ENCODE measurements at regions not wholly inside any gene's neighbourhood (a gene's known extent, or its start where the extent isn't known, plus 50 kb on each side); places are given as distances from the start of the nearest gene placed in this dataset.

DNA sequence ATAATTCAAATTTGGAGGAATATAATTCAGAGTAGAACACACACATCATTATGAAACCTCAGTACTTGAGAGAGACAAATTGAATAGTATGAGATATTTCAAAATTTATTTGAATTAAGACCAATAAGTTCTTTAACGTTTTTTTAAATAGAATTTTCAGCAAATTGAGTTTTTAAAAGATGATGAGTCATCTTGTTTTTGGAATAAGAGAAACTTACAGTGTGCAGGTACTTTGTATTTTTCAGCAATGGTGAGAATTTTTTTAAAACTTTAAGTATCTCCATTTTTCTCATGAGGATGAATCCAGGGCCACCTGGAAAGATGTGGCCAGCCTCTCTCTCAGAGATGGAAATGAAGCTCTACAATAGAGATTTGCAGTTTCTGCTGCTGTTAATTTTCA is 1015.0 kb upstream of the TENM4 start:
- DNase-seq = no peak

DNA sequence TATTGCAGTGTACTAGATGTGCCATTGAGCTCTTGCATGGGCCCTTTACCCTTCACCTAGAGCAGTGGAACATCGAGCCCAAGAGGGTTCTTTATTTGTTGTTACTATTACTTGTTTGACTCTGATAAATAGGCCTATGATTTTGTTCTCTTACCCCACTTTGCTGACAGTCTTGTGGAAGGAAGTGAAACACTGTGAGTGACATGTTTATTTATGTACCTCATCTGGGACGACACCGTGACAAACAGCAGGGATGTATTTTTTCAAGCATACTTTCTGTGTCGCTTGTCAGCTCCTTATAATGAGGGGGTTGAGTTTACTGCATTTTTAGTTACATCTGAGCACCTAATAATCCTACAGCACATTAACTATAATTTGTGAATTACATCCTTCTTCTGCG is 1010.3 kb upstream of the TENM4 start:
- DNase-seq = no peak

DNA sequence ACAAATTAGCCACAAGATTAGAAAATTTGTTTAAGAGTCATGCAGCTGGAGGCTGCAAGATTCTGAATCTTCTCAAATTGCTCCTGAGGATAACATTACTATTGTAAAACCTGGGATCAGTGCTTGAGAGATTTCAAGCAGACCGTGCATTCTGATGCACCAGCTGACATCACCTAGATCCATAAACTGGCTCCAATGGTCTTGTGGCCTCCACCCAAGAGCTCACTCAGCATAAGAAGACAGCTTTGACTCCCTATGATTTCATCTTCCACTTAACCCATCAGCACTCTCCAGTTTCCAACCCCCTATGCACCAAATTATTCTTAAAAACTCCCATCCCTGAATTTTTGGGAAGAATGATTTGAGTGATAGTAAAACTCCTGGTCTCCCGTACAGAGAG is 1007.9 kb upstream of the TENM4 start:
- no peak for DNase-seq

DNA sequence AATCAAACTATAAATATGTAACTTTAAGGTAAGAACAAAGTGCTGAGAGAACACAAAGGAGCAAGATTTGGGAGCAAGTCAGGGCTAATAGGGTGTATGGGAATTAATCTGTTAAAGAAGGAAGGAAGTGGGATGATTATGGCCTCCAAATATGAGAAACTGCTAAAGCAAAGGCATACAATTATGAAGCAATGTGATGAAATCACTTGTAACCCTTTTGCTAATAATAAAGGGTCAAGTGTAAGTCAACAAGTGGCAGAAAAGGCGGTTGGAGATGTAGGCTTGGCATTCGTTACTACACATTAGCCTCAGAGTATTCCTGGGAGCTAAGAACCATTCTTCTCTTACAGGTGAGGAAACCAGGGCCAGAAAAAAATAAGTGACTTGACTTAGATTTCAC is 1002.3 kb upstream of the TENM4 start:
- no peak for DNase-seq

DNA sequence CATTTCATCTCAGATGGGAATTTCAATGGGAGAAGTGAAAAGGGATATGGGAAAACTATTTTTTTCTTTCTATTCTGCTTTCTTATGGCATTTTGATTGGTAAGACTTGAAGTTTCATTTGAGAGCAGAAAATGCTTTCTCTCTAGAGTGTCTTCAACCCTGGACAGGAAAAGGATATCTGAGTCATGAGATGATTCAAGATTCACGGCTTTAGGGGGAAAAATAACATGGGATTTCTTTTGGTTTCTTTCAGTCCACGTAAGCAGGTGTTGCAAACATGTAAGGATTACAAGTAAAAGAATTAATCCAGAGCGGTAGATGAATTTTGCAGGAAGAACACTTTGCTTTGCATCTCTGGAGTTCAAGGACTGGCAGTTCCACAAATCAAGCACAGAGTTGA is 1001.0 kb upstream of the TENM4 start:
- no peak for DNase-seq

DNA sequence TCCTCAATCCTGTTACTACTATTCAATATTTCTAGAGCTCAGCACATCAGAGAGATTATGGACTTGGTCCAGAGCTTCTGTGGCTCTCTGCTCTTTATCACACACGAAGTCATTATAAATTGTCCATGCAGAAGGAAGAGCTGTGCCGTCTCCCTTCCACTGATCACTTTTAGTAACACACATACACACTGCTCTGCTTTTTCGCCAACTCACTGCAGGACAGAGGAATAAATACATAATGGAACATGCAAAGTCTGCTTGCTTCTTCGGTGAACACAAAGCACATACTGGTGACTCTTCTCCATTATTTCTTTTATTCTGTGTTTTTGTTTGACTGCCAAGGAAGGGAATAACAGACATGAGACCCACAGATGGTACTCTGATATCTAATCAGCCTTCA is 1000.0 kb upstream of the TENM4 start:
- no peak for DNase-seq

DNA sequence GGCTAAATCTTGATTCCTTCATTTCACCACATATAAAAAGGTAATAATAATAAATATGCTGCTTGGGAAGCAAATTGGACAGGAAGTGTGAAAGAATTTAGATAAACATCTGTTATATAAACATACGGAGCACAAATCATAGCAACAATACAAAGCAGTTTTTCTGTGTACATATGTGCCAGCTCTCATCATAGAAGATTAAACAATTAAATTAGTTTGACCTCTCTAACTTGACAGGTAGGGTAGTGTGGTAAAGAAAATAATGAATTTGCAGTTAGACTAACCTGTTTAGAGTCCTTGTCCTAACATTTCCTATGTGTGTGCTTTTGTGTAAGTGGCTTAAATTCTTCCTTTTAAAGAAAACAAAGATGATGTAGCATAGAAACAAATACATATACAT is 995.7 kb upstream of the TENM4 start:
- DNase-seq = no peak

DNA sequence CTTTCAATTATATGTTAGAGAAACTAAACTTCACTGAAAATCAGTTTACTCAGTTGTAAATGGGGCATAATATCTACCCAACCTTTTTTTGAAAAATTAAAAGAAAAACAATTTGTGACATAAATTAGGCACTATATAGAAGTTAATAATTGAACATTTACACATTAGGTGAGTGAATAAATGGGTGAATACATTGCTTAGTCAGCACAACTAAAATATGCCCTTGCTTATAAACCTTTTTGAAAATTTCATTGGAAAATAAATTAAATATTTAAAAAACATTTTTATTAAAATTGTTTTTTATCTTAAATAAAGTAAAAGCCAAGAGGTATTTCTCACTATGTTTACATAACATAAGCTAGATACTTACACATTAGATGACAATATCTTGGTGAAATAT is 994.5 kb upstream of the TENM4 start:
- no peak for DNase-seq

DNA sequence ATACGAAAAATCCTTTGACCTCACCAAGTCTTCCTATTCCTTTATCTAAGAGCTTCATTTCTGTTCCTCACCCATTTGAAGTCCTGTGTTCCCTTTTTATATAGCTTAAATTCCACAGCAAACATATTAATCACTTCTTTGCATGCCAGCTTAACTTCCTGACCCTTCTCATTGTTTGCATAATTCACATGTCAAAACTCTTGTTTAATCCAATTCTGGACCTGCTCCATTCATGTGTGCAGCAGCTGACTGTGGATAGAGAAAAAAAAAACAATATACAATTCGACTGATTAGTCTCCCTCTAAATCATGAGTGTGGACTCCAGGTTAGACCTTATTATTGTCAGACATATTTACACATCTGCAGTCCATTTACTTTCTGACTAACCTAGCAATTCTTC is 991.2 kb upstream of the TENM4 start:
- DNase-seq = no peak

DNA sequence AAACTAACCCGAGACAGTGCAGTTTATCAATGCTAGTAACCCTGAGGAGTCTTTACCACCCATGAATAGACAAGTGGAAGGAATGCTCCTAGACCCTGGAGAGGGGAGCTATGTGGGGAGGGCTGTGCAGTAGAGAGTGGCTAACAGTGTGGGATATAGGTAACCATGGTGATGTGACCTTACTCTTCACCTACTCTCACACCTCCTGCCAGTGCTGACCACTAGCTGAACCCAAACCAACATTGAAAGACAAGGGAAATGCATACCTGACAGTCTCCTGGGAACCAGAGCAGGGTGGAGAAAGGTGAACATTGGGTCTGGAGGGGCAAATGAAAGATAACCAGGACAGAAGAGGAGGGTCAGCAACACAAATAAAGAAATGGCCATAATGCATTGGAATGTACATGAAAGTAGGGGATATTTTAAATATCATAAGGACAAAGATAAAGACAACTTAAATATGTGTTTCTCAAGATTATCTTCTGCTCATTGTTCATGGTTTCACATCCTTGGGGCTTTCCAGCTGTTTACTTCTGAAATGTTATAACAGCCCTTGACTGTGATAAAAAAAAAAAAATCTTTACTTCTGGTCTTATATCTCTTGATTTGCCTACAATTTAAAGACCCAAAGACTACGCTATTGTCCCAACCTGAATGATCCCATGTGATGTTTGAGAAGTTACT is 983.3 kb upstream of the TENM4 start:
- DNase-seq = no peak

DNA sequence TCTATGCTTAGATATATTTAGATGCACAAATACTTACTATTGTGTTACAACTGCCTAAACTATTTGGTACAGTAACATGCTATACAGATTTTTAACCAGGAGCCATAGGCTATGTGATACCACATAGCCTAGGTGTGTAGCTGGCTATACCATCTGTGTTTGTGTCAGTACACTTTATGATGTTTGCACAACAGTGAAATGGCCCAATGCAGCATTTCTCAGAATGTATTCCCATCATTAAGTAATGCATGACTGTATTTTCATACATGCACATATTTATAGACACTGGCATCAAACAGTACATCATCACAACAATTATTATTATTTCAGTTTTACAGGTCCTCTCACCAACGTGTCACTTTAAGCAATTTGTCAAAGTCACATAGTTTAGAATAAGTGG is 979.5 kb upstream of the TENM4 start:
- no peak for DNase-seq

DNA sequence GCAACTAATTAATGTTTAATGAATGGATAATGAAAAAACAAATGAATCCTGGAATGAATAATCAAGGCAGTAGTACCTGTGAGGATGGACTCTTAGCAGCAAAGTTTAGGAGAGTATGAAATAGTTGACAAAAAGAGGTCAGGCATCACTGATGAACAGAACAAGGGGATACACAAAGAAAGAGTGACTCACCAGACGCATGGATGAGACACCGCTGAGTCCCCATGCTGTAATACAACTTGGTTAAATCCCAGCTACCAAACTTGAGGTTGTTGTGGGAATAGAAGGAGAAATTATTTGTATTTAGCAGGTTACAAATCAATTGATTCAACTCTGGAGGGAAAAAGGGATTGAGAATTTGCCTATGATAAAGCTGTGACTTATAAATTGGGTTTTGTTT is 976.9 kb upstream of the TENM4 start:
- DNase-seq = no peak

DNA sequence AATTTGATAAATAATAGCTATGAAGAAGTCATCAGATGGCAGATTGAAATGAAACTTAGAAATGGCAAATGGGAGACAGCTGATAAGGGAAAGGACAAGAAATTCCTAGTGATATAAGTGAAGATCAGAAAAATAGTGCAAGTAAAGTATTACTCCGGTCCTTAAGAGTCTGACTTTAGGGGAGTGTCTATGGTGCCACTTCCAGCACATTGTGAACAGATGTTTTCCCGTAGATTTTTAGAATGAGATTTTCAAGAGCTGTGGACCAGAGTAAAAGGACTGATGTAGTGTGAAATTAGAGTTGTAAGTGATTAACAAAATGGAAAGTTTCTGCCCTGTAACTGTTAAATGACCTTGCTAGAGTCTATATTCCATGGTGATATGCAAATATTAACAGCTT is 974.8 kb upstream of the TENM4 start:
- no peak for DNase-seq

DNA sequence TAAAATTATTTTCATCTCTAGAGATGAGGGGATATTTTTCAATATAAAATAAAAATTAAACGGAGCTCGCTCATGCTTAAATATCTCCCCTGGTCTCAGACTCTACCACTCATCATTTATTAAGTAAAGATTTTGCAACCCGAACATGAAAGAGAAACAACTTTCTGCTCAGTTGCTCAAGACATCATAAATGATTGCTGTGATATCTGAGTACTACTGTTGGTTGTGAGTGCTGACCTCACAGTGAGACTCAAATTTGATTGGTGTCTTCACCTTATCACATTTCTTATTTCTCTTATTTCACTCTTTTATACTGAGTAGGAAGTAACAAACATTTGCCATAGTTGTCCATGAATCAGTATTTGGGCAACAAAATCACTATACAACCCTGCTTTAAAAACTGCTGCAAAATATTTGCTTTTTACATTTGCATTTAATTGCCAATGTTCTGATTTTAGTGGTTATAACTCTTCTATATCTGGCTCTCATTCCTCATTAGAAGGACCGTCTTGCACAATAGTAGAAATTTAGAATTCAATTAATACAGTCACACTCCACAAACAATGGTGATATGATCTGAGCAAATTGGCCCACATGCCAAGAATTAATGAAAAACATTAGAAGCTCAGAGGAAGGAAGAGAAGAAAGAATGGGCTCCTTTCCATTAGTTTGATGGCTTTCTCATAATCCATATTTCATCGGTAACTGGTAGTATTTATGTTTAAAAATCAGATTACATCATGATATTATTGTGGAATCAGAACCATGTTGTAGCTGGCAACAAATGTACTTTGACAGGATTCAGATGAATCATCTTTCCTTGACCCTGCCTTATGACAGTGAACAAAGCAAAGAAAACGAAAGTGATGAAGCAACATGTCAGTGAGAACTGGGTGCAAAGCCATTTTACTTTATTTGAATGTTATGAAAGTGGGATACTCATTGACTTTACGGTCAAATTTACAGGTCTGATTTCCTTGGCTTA is 973.6 kb upstream of the TENM4 start:
- no peak for DNase-seq

DNA sequence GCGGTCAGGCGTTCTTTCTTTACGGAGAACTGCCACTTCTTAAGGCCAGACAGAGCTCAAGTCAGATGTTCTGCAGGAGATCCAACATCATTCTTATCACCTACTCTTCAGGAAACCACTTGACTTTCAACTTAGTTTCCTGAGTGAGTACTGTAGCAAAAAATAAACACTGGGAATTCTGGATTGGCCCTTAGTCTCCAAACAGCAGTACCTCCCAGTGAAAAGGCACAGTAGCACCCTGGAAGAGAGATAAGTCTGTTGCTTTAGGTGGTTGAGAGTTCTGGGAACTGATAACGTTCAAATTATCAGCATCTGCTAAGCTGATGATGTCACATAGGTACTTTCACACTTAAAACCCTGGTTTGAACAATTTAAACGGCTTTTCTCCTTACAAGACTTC is 971.8 kb upstream of the TENM4 start:
- no peak for DNase-seq

DNA sequence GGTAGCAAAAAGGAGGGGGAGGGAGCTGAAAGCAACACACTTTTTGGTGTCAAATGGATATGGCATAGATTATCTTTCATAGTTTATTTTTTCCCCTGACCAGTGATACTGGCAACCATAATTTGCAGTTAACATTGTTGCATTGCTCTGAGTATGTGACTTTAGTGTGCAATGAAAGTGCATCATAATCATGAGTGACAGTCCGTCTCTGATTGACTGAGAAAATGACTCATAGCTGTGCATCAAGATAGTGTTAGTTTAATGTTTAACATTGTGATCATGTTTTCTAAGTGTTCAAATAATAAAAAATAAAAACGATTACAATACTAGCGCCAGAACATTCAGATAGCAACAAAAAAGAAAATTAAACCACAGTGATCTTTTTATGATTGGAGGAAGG is 952.4 kb upstream of the TENM4 start:
- DNase-seq = no peak

DNA sequence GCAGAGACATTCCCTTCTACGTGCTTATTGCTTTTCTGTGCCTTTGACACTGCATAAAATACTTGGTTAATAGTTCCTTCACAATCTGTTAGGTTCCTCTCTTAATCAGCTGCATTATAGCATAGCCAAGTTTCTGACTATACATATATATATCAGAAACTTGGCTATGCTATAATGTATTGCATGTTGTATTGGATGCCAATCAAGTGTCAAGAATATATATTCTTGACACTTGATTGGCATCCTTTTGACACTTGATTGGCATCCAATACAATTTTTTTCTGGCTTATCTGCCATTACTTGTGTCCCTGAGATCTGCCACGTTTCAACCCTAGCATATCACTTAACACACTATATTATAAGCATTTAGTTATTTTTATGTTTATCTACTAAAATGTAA is 949.7 kb upstream of the TENM4 start:
- no peak for DNase-seq

DNA sequence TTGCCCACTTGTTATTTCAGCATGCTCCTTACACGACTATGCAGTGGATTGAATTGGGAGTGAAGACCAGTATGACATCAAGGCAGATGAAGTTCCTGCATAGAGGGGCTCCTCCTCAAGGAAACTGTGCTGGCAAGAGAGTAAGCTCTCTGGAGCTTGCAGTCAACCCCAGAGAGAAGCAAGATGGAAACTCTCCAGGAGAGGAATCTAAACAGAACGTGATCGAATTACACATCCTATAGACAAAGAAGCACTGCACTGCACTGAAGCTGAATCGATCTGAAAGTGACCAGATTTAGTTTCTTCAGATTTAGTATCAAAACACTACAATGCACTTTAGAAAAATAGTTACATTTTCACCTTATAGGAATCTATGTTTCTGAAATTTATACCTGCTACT is 947.7 kb upstream of the TENM4 start:
- DNase-seq = no peak

DNA sequence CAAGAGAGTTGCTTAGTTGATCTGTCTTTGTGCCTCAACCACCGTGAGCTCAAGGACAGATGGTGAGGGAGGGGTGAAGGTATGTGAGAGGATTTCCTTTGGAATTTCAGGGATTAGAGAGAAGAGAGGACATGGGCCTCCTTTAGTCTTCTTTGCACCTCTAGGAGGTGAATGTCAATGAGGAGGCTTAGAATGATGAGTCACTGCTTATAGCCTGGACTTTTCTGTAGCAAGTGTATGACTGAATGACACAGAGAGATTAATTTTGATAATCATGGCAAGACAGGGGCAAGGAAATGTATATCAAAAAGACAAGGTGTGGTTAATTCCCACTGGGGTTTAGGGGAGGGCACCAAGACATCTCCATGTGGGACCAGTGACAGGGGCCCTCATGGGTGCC is 947.3 kb upstream of the TENM4 start:
- no peak for DNase-seq

DNA sequence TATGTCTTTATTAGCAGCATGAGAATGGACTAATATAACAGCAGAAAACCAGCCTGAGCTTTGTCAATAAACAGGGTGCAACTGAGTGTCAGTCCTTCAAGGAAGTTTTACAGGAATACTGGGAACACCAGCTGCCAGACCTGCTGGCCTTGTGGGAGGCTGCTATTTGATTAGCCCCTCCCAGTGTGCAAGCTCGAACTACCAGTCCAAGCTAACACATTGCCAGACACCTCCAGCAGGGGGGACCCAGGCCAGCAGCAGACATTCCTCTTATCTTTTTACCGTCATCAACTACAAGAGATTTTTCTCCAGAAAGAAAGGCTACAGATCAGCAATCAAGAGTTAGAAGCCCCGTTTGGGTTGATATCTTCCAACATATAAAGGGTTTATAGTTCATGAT is 942.8 kb upstream of the TENM4 start:
- DNase-seq = no peak

DNA sequence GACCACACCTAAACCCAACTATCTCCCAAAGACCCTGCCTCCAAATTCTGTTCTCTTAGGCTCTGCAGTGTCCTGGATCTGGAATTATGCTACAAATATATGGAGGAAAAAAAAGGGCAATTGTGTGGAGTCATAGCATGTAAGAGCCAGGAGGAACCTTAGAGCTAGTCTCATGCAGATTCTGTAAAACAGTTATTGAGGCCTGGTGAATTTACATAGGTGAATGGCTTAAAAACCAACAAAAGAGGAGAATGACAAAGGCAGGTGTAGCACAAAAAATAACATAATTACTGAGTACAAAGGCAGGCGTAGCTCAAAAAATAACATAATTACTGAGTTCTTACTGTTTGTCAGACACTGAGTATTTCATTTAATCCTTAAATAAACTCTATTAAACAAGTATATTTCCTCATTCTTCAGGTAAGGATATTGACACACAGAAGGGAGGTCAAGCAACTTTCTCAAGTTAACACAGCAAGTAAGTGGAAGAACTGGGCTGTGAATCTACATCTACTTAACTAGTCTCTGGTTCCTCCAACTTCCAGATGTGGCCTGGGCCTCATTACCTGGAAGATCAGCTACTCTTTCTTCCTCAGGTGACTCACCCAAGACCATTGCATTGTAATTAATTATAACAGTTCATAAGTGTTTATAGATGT is 938.9 kb upstream of the TENM4 start:
- DNase-seq = no peak

DNA sequence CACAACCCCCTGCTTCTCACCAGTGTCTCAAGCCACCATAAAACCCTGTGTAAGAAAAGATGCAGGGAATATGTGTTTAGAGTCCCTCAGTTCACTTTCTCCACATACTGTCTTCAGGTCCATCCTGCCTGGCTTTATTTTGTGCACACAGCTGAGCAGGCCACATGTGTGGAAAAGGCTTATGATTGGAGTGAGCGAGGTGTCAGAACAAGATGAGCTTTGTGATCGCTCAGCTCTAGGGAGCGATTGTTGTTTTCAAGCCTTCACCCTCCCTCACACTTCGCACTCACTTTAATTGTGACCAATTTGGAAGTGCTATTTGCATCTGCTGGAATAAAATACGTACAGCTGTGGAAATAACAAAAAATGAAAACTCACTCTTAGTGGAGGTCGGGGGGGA is 931.1 kb upstream of the TENM4 start:
- no peak for DNase-seq

DNA sequence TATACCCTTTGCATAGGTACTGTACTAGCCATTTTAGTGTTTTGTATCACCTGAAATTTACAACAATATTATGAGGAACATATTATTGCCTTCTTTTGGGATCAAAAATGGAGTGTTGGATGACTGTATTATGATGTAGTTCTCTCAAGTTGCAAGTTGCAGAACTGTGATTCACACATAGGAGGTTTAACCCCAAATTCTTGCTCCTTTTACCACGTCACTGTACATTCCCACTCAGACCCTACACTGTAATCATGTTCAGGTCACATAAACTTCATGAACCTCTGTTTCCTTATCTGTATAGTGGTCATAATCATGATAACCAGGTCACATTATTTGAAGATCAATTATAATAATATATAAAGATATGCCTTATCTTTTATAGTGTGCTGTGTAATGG is 925.1 kb upstream of the TENM4 start:
- no peak for DNase-seq

All from NCI-H1048 (cell line).